Endothelial cell of umbilical vein (primary cell): ENCODE measurements at regions not wholly inside any gene's neighbourhood (a gene's known extent, or its start where the extent isn't known, plus 50 kb on each side); places are given as distances from the start of the nearest gene placed in this dataset.

ENCODE experiments used
- BruUV-seq: library from RNA; stranded (reverse); fragments of 400-500 nt; replicated peaks from 2 replicates; lab custom pipeline; 2021; lab: Mats Ljungman, UMichigan
- CTCF ChIA-PET: fragments of 300-600, 350-600 bp; sonication (Branson Sonifier 250); formaldehyde crosslinking; loops from one replicate; lab custom pipeline; 2021; ENCODE audit warnings: antibody characterized with exemption, inconsistent platforms; lab: Charles Lee
- POLR2A ChIA-PET: fragments of 300-600, 350-600 bp; sonication (Branson Sonifier 250); formaldehyde crosslinking; loops from one replicate; lab custom pipeline; 2021; ENCODE audit warnings: antibody characterized with exemption, inconsistent platforms; lab: Charles Lee
- DNase-seq: peaks from one replicate; pipeline ENCODE4 v3.0.0-alpha.2; 2011; ENCODE audit warnings: low read depth, low spot score
- FAIRE-seq: peaks from 2 replicates; lab custom pipeline; 2011; peaks lifted over from hg19 to GRCh38; lab: Jason Lieb, UNC
- H2AFZ ChIP-seq: 2 replicates; pipeline ENCODE4 v1.6.0; 2012; ENCODE audit warnings: low read depth, low read length, control low read depth, inconsistent platforms
- H3K27ac ChIP-seq: 2 replicates; pipeline ENCODE4 v1.5.1; 2011; ENCODE audit warnings: low read depth, mild to moderate bottlenecking, control low read depth, low read length, moderate library complexity; ENCODE audit not compliant: insufficient read depth
- H3K27me3 ChIP-seq, 2 experiments: 2 replicates each; pipeline versions ENCODE4 v1.6.0 to v1.6.1; 2011; ENCODE audit warnings: low read length in 2 of 2, mixed read lengths in 1 of 2; ENCODE audit not compliant: control insufficient read depth in 2 of 2, insufficient read depth in 2 of 2
- H3K36me3 ChIP-seq, 2 experiments: 2 replicates in 1 of 2; 3 replicates in 1 of 2; pipeline ENCODE4 v1.5.1; 2011; ENCODE audit warnings: low read length in 2 of 2, mild to moderate bottlenecking in 1 of 2, moderate library complexity in 1 of 2; ENCODE audit not compliant: control insufficient read depth in 2 of 2, insufficient read depth in 2 of 2; ENCODE audit errors: extremely low read depth in 1 of 2
- H3K4me1 ChIP-seq: 3 replicates; pipeline ENCODE4 v1.5.1; 2011; ENCODE audit warnings: mild to moderate bottlenecking, low read length; ENCODE audit not compliant: control insufficient read depth, insufficient read depth; ENCODE audit errors: extremely low read depth
- H3K4me2 ChIP-seq: 2 replicates; pipeline ENCODE4 v1.6.1; 2011; ENCODE audit warnings: low read length, control low read depth, mixed read lengths; ENCODE audit not compliant: insufficient read depth
- H3K4me3 ChIP-seq, 3 experiments: fragments of 200-600 bp in 1 of 3; sonication (generic), shearing (Covaris generic) in 1 of 3; replicated peaks in 1 of 3; 2 replicates each; pipeline ENCODE4 v1.5.1; 2011 to 2016; ENCODE audit warnings: control low read depth in 3 of 3, low read length in 3 of 3, mild to moderate bottlenecking in 2 of 3, inconsistent platforms in 1 of 3, low read depth in 1 of 3, moderate library complexity in 1 of 3; ENCODE audit not compliant: insufficient read depth in 1 of 3
- H3K79me2 ChIP-seq: 2 replicates; pipeline ENCODE4 v1.6.0; 2012; ENCODE audit warnings: low read length, inconsistent platforms; ENCODE audit not compliant: control insufficient read depth, insufficient read depth
- H3K9ac ChIP-seq: replicated peaks from 2 replicates; pipeline ENCODE3; 2011; ENCODE audit warnings: low read length, control low read depth; ENCODE audit not compliant: insufficient read depth; ENCODE audit errors: extremely low read depth
- H3K9me1 ChIP-seq: replicated peaks from 3 replicates; pipeline ENCODE4 v1.6.0; 2011; ENCODE audit warnings: mild to moderate bottlenecking, low read length; ENCODE audit not compliant: control insufficient read depth, insufficient read depth; ENCODE audit errors: extremely low read depth
- H3K9me3 ChIP-seq: replicated peaks from 2 replicates; pipeline ENCODE4 v1.5.1; 2012; ENCODE audit warnings: low read length, inconsistent platforms; ENCODE audit not compliant: control insufficient read depth, insufficient read depth
- H4K20me1 ChIP-seq: replicated peaks from 2 replicates; pipeline ENCODE3; 2011; ENCODE audit warnings: mild to moderate bottlenecking, low read length; ENCODE audit not compliant: control insufficient read depth, insufficient read depth; ENCODE audit errors: extremely low read depth
- EZH2 ChIP-seq: IDR thresholded peaks from 2 replicates; pipeline ENCODE4 v1.6.1; 2012; ENCODE audit warnings: borderline replicate concordance, low read depth, mild to moderate bottlenecking, moderate library complexity, low read length, inconsistent platforms; ENCODE audit not compliant: severe bottlenecking
- FOS ChIP-seq: IDR thresholded peaks from 2 replicates; pipeline ENCODE4 v1.6.1; 2011; ENCODE audit warnings: mild to moderate bottlenecking, low read length, moderate library complexity, borderline replicate concordance; ENCODE audit not compliant: insufficient read depth
- JUN ChIP-seq: IDR thresholded peaks from 2 replicates; pipeline ENCODE4 v1.6.1; 2011; ENCODE audit warnings: borderline replicate concordance, low read depth; ENCODE audit not compliant: insufficient read length, insufficient read depth
- MYC ChIP-seq: IDR thresholded peaks from one replicate; pipeline ENCODE4 v1.6.1; 2011; ENCODE audit warnings: mild to moderate bottlenecking, low read depth, low read length
- POLR2A ChIP-seq: IDR thresholded peaks from 2 replicates; pipeline ENCODE4 v1.6.1; 2012; ENCODE audit warnings: low read depth, mild to moderate bottlenecking, control low read depth, low read length
- POLR2AphosphoS5 ChIP-seq: IDR thresholded peaks from 2 replicates; pipeline ENCODE4 v1.6.1; 2012; ENCODE audit warnings: low read depth, mild to moderate bottlenecking, control low read depth, low read length, moderate library complexity; ENCODE audit not compliant: insufficient read depth
- dilution Hi-C: fragments of 300-500 bp; cut with MboI; formaldehyde crosslinking; loops from one replicate; pipeline ENCODE4 v1.15.0; 2019; ENCODE audit warnings: low sequenced_read_pairs; ENCODE audit not compliant: extremely low pct_ligation_motif_present
- intact Hi-C: fragments of 100-400 bp; cut with micrococcal nuclease; formaldehyde crosslinking; loops from one replicate; pipeline ENCODE4 v1.10.0; 2022
- TF ChIP-seq, protein P1 (sequence below): IDR thresholded peaks from 2 replicates; pipeline ENCODE4 v1.6.1; 2011; ENCODE audit not compliant: insufficient read depth, insufficient read length
- TF ChIP-seq, protein P2 (sequence below), 2 donors: IDR thresholded peaks; 1 replicate in 1 of 2; 2 replicates in 1 of 2; pipeline ENCODE4 v1.5.1; 2011; ENCODE audit warnings: low read length in 2 of 2, mild to moderate bottlenecking in 2 of 2, moderate library complexity in 2 of 2, control low read depth in 1 of 2, inconsistent platforms in 1 of 2, low read depth in 1 of 2; ENCODE audit not compliant: insufficient read depth in 1 of 2; ENCODE audit errors: extremely low read depth in 1 of 2

DNA sequence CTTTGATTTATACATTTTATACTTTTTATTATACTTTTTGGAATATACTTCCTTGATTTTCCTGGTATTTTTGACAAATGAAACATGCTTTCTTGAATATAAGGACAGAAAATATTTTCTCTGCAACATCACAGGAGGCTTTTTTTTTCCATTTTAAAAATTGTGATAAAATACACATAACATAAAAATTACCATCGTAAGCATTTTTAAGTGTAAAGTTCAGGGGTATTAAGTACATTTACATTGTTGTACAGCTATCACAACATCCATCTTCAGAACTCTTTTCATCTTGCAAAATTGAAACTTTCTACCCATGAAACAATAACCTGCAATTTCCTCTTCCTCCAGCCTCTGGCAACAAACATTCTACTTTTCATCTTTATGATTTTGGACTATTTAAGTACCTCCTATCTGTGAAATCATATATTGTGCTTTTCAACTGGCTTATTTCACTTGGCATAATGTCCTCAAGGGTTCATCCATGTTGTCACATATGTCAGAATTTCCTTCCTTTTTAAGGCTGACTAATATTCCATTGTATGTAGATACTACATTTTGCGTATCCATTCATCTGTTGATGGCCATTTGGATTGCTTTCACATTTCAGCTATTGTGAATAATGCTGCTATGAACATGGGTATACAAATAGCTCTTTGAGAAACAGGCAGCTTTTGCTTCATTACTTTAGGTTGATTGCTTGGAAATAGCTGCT lies 412.6 kb downstream of the RAPGEF2 start:
- Histone ChIP-seq H3K27ac (no peak overlapping the region), H2AFZ (no peak overlapping the region), H3K27me3 (no peaks in the 10 kb centered on the region), H3K9me1 (no peaks in the 10 kb centered on the region), H3K4me1 (peaks cover 24% of the 10 kb centered on the region), H3K9ac (no peak overlapping the region), H4K20me1 (no peaks in the 10 kb centered on the region), H3K36me3 (no peaks in the 10 kb centered on the region), H3K79me2 (no peaks in the 10 kb centered on the region), H3K9me3 (no peaks in the 10 kb centered on the region), H3K4me3 (no peak overlapping the region), H3K4me2 (no peak overlapping the region)
- ChIA-PET POLR2A (no interaction called here), CTCF (interaction anchor here (1.1 to 3.6 kb wide), 3 partner anchors 8 to 431 kb away, joined by 3 to 28 read pairs (median 7); no protein-coding TSS in a partner anchor)
- DNase-seq: peak; percentile 7
- intact Hi-C loops (loop anchor here (1.0 kb wide), 1 partner anchor 11 kb away; no protein-coding TSS in a partner anchor), dilution Hi-C loops (no loop called here)
- BruUV-seq: no TSS peak
- TF ChIP-seq, protein P1, sequence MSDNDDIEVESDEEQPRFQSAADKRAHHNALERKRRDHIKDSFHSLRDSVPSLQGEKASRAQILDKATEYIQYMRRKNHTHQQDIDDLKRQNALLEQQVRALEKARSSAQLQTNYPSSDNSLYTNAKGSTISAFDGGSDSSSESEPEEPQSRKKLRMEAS: no peak
- TF ChIP-seq POLR2AphosphoS5 (no peak), MYC (no peak), POLR2A (no peak), FOS (no peak), EZH2 (no peak), JUN (no peak)
- TF ChIP-seq, protein P2, sequence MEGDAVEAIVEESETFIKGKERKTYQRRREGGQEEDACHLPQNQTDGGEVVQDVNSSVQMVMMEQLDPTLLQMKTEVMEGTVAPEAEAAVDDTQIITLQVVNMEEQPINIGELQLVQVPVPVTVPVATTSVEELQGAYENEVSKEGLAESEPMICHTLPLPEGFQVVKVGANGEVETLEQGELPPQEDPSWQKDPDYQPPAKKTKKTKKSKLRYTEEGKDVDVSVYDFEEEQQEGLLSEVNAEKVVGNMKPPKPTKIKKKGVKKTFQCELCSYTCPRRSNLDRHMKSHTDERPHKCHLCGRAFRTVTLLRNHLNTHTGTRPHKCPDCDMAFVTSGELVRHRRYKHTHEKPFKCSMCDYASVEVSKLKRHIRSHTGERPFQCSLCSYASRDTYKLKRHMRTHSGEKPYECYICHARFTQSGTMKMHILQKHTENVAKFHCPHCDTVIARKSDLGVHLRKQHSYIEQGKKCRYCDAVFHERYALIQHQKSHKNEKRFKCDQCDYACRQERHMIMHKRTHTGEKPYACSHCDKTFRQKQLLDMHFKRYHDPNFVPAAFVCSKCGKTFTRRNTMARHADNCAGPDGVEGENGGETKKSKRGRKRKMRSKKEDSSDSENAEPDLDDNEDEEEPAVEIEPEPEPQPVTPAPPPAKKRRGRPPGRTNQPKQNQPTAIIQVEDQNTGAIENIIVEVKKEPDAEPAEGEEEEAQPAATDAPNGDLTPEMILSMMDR (IDR thresholded peaks at IDR 0.05; ENCODE audit: extremely low read depth in 1 of 2, insufficient read depth in 1 of 2, low read depth in 1 of 2, low read length in 2 of 2): no peak
- FAIRE-seq: no peak
